ENCODE measurements at regions not wholly inside any gene's neighbourhood (a gene's known extent, or its start where the extent isn't known, plus 50 kb on each side); places are given as distances from the start of the nearest gene placed in this dataset.
"Not testable (repeated sequence)": the region's sequence is repeated elsewhere in the genome, so short reads cannot be mapped to it uniquely, and the experiment has no call there.

DNA sequence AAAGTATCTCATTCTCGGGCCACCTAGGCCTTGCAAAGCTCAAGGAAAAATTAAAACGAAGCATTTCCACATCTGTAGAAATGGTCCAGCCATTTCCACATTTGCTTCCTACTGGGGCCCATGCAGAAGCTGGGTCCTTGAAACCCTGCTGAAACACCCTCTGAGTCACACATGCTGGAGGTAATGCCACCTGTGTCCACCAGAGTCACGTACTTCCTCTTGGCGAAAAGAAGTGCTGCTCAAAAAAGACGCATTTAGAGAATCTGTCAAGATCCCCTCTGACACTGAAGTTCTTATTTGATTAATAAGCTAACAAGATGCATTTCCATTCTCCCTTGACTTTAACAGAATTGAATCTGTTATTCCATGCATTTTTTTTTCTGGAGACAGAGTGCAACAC, 423.2 kb downstream of the PREX1 start:
- DNase-seq: no peak

DNA sequence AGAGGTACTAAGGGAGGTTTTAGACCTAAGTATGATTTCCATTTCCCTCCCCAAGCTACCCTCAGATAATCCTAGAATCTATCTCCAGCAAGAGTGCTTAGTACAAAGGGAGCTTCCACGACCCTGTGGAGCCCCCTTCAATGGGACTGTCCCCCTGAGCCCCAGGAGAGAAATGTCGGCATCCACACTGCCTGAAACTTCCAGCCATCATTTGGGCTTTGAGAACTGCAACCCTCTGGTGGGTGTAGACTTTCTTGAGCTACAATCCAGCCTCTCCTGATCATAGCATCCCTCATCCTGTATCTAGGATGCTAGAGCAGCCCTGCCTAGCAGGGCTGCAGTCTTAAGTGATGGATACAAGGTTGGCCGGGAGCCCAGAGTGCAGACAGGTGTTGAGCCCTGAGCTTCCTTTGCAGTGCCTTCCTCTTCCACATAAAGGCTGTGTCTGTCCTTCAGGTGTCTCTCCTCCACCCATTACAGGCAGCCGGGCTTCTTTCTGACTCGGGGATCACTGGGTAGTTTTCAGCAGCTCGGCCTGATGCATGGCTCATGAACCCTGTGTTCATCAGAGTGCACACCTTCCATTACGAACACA, 424.5 kb downstream of the PREX1 start:
- no peak for DNase-seq

DNA sequence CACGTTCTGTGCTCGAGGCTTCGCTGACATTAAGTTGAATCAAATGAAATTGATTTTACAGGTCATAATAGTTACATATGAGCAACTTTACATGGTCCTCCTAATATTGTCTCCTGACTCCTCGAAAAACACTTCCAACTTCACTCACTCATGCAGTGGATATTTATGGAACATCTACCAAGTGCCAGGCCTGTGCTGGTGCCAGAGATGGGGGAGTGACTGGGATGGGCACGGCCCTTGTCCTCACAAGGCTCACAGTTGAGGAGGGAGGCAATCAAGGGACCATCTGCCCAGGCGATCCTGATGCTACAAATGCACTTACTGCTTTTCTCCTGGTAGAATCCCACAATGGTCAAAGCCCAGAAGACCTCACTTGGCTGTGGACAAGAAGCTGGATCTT, 426.4 kb downstream of the PREX1 start:
- no peak for DNase-seq

DNA sequence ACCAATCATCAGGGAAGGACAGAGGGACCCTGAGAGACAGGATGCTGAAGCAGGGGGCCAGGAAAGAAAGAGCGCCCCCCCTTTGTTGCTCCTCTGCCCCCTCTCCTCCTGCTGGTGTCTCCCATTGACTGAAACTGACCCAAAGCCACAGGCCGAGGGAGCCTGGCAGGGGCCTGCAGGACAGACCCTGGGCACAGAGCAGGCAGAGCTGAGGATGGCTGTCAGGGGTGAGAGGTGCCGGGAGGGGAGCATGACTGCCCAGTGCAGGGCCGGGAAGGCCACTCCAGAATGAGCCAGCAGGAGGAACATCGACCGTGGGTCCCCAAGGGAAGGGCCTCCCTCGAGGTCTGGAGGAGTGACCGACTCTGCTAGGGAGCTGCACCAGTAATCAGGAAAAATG, 427.8 kb downstream of the PREX1 start:
- DNase-seq: no peak

DNA sequence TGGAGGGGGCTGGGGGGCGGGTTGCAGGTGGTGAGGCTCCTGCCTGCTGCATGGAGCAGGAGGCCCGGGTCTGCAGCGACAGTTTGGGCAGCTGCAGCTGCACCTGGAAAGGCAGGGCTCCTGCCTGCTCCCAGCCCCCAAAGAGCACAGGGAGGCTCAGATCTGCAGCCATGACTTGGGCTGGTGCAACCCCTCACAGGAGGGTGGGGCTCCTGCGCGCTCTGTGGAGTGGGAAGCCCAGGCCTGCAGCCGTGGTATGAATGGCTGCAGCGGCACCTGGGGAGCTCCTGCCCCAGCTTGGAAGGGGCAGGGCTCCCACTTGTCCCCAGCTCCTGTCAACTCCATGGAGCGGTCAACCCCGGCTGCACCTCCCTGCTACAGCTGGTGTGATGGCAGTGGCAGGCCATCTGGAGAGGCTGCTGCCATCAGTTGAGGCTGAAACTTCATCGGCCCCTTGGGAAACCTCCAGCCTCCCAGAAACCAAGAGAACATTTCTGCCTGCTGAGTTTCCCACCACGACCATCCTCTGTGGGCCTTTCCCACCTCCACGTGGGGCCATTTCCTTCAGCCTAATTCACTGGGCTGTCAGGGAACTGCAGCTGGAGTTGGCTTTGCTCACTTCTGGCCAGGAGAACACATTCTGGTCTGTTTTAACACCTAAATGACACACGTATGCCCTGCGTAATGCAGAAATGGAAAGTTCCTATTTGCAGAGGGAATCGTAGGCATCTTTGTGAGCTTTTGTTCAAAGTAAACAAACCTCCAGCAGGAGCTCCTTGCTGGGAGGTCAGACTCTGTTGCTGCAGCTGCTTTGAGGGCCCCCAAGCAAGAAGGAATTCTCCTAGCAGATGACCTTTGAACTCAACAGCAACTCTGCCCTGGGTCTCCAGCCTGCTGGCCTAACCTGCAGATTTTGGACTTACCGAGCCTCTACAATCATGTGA, 429.0 kb downstream of the PREX1 start:
- no peak for DNase-seq

DNA sequence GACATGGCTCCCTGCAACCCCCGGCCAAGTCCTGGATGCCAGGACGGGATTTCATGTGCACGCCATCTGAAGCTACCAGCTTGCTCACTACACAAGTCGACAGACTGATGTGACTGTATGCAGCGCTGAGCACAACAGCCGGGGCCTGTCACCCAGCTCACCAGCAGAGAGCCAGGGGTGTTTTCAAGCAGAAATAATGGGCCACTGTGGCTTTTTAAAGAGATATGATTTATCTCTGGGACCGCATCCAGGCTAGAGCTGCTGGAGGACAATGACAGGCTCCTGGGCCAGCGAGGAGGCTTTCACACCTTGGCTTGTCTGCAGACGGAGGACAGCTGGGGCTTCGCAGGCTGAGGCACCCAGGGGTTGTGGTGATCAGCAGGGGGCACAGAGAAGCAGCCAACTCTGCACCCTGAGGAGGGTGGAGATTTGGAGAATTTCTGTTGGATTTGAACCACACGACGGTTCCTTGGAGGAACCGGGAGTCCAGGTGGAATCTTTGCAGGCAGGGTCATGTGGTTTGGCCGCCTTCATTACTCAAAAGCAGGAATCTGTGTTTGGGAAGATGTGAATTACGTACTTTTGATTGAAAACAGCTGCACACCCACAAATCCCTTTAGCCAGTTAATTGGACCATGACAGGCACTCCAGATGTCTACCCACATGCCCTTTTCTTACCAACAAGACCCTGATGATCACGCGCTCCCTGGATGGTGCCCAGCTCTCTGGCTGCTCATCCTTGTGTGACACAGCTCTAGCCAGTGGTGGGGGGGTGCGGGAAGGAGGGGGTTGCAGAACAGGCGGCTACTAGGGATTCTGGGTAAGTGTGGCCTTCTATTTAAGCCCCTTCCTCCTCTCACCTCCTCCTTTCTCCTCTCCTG, 430.6 kb downstream of the PREX1 start:
- DNase-seq: not testable (repeated sequence)

DNA sequence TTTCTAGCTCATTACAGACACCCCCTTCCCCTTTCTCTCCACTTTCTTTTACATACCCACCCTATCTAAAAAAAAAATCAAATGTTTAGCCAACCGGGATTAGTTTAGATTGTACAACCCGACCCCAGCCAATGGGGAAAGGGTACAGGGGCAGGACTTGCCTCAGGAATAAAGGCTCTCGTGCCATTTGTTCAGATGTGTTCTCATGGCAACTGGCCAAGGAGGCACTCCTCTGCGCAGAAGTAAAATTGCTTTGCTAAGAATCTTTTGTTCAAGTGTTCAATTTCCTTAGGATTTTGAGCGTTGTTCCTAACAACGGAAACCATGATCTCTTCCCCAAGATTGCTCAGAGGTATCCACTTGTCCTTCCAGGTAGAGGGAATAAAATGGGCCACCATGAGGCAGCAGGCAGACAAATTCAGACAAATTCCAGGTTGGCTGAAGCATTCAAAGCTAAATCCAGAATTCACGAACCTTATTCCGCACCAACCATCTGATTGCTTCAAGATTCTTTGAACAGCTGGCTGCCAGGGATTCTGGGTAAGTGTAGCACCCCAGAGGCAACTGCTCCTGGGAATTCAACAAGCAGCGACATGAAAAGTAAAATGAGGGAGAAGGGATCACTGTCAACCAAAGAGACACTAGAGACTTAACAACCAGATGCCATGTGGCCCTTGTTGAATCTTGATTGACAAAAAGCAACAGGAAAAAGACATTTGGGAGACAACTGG, 431.8 kb downstream of the PREX1 start:
- DNase-seq: no peak

DNA sequence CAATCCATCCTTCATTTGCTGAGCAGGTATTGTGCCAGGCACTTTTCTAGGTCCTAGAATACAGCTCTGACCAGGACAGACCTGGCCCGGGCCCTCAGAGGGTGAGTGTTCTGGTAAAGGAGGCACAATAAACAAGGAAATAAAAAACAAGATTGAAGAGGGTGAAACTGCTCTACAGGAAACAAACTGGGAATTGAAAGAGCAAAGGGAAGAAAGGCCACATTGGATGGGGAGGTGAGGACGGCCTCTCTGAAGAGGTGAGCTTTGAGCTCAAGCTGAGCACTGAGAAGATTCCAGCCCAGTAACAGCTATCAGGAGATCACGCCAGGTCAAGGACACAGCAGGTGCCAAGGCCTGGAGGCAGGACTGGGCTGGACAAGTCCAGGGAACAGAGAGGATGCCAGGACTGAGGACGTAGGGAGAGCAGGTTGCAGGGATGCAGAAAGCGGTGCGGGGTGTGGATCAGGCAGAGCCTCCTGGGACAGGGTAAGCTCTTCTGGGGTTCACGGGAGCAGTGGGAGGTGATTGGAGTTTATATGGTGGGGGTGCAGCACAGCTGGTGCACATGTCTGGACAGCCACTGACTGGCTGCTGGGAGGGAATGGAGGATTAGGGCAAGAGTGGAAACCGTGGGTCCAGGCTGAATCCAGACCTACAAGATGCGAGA, 433.3 kb downstream of the PREX1 start:
- no peak for DNase-seq

DNA sequence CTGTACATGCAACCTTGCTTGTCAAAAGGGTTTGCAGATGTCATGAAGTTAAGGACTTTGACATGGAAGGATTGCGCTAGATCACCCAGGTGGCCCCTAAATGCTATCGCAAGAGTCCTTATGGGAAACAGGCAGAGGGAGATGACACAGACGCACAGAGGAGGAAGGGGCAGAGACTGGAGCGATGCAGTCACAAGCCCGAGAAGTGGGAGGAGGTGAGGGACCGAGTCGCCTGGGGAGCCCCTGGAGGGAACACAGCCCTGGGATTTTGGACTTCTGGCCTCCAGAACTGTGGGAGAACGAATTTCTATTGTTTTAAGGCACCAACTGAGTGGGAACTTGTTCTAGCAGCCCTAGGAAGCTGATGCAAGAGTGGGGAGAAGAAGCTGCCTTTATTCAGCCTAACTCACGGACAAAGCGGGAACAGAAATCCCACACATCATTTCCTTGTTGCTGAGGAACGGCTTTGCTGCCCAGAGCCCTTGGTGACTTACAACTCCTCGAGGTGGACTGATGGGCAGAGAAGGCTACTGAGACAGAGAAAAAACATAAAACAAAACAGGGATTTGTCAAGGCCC, 434.0 kb downstream of the PREX1 start:
- DNase-seq: no peak

DNA sequence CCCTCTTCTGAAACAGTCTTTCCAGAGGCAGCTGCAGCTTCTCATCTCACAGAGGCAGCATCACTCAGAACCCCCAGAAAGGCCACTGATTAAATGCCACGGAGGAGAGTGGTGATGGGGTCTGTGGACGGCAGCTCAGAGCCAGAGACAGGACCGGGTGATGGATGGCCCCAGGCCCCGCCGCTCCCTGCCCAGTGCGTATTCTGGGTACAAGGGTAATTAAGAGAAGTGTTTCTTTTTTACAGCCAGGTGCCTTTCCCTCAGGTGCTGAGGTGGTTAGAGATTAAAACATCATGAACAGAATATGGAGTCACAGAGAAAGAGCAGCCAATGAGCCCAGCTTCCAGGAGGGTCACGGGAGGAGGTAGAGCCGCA, 434.5 kb downstream of the PREX1 start:
- DNase-seq: no peak

DNA sequence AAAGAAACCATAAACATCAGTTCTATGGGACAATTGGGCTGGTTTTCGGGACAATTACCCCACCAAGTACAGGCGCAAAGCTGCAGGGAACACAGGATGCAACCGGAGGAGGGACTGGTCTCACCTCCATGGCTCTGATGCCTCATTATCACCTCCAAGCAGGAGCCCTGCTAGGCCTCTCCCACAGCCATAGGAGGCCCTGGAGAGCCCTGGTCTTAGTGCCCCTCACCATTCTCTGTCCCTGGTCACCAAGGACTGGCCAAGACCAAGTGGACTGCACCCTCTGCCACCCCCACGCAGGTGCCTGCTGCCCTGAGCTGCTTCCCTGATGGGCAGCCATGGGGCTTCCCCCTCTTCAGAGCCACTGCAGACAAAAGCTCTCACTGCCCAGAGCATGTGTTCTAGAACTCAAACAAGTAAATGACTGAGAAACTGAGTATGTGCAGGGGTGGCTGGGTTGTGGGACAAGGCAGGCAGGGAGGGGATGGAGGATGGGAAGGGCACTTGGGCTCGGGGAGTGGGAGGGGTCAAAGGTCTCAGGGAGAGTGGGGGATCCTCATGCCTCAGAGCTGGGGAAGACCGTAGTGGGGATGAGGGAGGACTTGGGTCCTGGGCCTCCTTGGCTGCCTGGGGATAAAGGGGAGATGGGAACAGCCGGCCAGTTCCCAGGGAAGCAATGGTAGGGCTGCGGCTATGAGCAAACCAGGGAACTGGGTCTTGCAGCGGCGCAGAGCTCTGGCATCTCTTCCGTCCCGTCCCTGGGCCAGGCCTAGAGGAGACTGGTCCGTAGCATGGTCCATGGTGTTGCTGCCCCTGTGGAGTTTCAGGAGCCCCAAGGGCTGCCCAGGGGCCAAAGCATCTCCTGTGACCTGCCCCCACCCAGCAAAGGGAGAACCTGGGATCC, 435.1 kb downstream of the PREX1 start:
- no peak for DNase-seq

DNA sequence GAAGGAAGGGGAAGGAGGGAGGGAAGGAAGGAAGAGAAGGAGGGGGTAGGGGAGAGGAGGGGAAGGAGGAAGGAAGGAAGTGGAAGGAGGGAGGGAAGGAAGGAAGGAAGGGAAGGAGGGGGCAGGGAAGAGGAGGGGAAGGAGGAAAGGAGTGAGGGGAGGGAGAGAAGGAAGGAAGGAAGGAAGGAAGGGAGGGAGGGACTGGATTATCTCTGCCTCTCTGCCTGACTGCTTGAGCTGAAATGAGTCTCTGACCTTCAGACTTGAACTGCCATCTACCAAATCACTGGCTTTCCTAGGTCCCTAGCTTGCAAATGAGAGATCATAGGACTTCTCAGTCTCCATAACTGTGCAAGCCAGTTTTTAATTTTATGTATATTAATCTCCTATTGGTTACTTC, 436.8 kb downstream of the PREX1 start:
- DNase-seq: no peak

DNA sequence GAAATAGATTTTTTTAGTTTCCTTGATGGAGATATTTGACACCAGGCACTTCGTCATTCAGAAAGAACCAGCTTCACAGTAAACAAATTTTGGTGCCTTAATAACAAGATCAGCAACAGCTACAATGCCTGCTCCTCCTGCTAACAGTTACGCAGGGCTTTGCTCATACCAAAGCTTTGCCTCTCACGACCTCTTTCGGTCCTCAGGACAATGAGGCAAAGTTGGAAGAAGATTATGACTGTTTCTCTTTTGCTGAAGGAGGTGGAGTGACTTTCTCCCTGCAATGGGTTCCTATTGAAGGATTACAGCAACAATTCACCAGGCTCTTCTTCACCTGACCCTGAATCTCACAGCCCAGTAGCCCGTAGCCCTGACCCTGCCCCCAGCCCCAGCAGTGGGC, 440.1 kb downstream of the PREX1 start:
- no peak for DNase-seq

DNA sequence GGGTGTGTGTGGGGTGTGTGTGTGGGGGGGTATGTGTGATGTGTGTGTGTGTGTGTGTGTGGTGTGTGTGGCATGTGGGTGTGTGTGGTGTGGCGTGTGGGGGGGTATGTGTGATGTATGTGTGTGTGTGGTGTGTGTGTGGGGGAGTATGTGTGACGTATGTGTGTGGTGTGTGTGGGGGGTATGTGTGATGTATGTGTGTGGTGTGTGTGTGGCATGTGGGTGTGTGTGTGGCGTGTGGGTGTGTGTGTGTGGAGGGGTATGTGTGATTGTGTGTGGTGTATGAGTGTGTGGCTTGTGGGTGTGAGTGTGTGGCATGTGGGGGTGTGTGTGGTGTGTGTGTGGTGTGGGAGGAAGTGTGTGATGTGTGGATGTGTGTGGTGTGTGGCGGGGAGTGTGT, 442.3 kb downstream of the PREX1 start:
- DNase-seq: no peak

DNA sequence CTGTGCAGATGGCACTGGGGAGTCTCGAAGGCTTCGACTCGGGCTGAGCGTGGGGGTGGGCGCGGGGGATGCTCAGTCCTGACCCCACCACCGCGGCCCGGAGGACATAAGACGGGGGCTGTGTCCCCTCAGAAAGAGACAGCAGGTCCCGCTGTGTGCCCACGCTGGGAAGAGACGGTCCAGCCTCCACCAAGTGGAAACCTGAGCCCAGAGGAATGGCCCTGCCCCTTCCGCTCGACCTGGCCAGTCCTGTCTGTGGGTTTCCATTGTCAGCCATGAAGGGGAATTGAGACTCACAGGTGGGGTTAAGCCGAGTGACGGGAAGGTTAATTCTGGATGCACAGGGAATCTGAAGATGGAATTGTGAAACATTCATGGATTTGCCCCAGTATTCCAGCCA, 442.7 kb downstream of the PREX1 start:
- no peak for DNase-seq

DNA sequence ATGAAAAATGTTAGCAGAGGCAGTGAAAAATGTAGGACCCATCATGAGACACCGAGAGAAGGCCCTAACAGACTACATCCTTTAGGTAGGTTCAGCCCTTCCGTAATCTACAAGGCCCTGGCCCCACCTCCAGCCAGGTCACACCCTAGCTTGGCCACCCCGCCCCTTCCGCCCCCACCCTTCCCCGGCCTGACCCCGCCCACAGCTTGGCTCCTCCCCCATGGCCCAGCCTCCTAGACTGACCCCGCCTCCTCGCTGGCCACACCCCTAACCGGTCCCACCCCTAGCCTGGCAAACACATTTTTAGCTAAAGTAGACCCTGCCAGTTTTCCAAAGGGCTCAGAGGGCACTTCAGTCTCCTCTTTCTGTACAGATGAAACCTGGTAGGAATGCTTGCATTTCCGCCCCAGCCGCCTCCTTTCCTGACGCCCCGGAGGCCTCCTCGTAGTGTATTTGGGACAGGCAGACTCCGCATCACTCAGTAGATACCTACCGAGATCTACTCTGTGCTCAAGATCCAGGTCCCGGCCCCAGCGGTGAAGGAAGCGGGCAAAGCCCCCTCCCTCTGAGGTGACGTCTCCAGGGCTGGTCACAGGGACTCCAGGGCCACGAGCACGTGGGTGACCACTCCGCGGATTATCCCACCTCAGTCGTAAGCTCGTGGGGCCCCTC, 443.5 kb downstream of the PREX1 start:
- DNase-seq: no peak

DNA sequence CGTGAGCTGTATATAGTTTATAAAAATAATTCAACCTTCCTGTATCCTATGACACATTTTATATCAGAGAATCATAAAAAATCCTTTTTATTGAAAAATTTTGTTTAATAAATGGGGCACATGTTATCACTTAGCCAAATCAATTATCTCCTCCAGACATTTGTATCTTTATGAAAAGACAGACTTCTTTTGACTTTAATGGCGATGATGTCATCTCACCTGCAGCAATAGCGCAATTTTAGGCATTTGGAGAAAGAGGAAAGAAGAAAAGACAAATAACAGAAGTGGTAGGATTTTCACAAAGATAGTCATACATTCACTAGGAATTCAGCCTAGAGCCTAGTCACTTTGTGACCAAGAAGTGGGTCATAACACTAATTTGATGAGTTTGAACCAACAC, 444.5 kb downstream of the PREX1 start:
- no peak for DNase-seq

DNA sequence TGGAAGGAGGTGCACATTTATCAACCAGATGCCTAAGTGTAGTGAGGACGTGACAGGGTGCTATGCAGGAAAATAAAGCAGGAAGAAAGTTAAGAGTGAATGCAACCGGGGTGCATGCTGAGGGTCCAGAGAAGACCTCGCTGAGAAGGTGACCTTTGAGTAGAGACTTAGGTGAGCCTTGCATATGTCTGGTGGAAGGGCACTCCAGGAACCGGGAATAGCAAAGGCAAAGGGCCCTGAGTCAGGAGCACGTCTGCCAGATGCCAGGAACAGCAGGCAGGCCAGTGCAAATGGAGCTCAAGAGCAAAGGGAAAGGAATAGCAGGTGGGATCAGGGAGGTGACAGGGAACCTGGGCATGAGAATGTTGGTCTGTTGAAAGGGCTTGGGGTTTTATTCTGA, 445.5 kb downstream of the PREX1 start:
- DNase-seq: no peak

DNA sequence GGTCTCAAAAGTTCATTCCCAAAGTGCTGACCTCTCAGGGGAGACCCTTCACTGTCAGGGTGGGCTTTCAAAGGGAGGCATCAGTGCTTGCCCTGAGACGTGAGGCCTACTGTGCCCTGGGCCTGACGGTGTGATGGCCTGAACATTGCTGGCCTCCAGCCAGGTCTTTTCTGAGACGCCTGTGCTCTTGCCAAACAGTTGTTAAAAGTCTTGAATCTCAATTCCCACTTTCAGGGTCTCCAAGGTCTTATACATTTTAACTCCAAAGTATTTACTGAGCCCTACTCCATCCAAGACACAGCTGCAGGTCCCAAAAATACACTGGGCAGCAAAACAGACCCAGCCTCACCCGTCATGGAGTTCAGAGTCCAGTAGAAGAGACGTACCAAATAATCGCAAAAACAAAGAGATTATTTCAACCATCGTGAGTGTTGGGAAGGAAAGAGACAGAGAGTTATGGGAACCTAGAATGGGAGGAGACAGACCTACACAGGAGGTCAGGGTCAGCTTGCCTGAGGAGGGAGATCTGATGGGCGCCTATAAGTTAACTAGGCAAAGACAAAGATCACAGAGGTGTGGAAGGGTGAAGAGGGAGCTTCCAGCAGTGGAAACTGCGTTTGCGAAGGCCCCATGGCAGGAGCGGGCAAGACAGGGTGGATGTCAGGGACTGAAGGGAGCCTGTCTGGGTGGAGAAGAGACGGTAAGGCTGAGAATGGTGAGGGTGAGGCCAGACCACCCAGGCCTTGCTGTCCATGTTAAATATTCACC, 446.3 kb downstream of the PREX1 start:
- DNase-seq: no peak
